OCI-LY3 (cell line): ENCODE measurements at regions not wholly inside any gene's neighbourhood (a gene's known extent, or its start where the extent isn't known, plus 50 kb on each side); places are given as distances from the start of the nearest gene placed in this dataset.

ENCODE experiments used
- EZH2phosphoT487 ChIP-seq: fragments of 200-600 bp; shearing (Covaris generic); IDR thresholded peaks from 2 replicates; pipeline ENCODE4 v1.6.1; 2018; ENCODE audit warnings: antibody characterized with exemption, mixed run types, low read depth
- TF ChIP-seq, protein P1 (sequence below): fragments of 200-600, 300-600 bp; sonication (generic); IDR thresholded peaks from 2 replicates; pipeline ENCODE4 v1.5.1; 2014; ENCODE audit warnings: antibody characterized with exemption, low read length, low read depth

DNA sequence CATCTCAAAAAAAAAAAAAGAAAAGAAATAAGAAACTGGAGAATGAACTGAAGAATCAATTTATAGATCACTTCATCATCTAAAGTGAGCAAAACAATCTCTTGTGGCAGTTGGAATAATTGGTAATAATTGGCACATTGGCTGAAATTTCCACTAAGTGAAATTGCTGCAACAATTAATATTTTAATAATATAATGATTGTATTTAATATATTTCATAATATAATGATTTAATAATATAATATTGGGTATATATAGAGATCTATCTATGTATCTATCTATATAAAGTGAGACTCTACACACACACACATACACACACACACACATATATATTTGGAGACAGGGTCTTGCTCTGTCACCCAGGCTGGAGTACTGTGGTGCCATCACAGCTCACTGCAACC is 81.2 kb upstream of the PRICKLE1 start:
- TF ChIP-seq, protein P1, sequence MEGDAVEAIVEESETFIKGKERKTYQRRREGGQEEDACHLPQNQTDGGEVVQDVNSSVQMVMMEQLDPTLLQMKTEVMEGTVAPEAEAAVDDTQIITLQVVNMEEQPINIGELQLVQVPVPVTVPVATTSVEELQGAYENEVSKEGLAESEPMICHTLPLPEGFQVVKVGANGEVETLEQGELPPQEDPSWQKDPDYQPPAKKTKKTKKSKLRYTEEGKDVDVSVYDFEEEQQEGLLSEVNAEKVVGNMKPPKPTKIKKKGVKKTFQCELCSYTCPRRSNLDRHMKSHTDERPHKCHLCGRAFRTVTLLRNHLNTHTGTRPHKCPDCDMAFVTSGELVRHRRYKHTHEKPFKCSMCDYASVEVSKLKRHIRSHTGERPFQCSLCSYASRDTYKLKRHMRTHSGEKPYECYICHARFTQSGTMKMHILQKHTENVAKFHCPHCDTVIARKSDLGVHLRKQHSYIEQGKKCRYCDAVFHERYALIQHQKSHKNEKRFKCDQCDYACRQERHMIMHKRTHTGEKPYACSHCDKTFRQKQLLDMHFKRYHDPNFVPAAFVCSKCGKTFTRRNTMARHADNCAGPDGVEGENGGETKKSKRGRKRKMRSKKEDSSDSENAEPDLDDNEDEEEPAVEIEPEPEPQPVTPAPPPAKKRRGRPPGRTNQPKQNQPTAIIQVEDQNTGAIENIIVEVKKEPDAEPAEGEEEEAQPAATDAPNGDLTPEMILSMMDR = no peak
- TF ChIP-seq EZH2phosphoT487 = no peak
